ENCODE measurements at regions not wholly inside any gene's neighbourhood (a gene's known extent, or its start where the extent isn't known, plus 50 kb on each side); places are given as distances from the start of the nearest gene placed in this dataset.
"Not testable (repeated sequence)": the region's sequence is repeated elsewhere in the genome, so short reads cannot be mapped to it uniquely, and the experiment has no call there.

- Histone ChIP-seq H3K36me3 (ENCODE audit: low read depth) (no peaks in the 10 kb centered on the region), H3K4me3 (ENCODE audit: severe bottlenecking) (no peak overlapping the region), H3K9me3 (ENCODE audit: severe bottlenecking) (no peaks in the 10 kb centered on the region), H3K4me1 (ENCODE audit: insufficient read depth, poor library complexity, severe bottlenecking) (no peaks in the 10 kb centered on the region), H3K27me3 (ENCODE audit: insufficient read depth, poor library complexity, severe bottlenecking) (no peaks in the 10 kb centered on the region), H3K27ac (ENCODE audit: poor library complexity, severe bottlenecking) (no peak overlapping the region)
- DNase-seq (ENCODE audit: low spot score) (no peak), ATAC-seq (ENCODE audit: low read depth) (no peak)
- TF ChIP-seq CTCF (IDR thresholded peaks at IDR 0.05; ENCODE audit: poor library complexity, severe bottlenecking) = no peak
Measured at GRCh38 chr5:36407396-36407795, 105.7 kb upstream of the RANBP3L start.

- H3K27me3 ChIP-seq (ENCODE audit: insufficient read depth, poor library complexity, severe bottlenecking); H3K27ac ChIP-seq (ENCODE audit: poor library complexity, severe bottlenecking); H3K36me3 ChIP-seq (ENCODE audit: low read depth); ATAC-seq (ENCODE audit: low read depth); DNase-seq (ENCODE audit: low spot score); H3K4me1 ChIP-seq (ENCODE audit: insufficient read depth, poor library complexity, severe bottlenecking); H3K4me3 ChIP-seq (ENCODE audit: severe bottlenecking); H3K9me3 ChIP-seq (ENCODE audit: severe bottlenecking): not testable (repeated sequence)
Measured at GRCh38 chr5:36409711-36410110, 108.0 kb upstream of the RANBP3L start.

- H3K27ac ChIP-seq (ENCODE audit: poor library complexity, severe bottlenecking); H3K4me3 ChIP-seq (ENCODE audit: severe bottlenecking); H3K9me3 ChIP-seq (ENCODE audit: severe bottlenecking); H3K36me3 ChIP-seq (ENCODE audit: low read depth); DNase-seq (ENCODE audit: low spot score); ATAC-seq (ENCODE audit: low read depth); H3K4me1 ChIP-seq (ENCODE audit: insufficient read depth, poor library complexity, severe bottlenecking); H3K27me3 ChIP-seq (ENCODE audit: insufficient read depth, poor library complexity, severe bottlenecking): not testable (repeated sequence)
Measured at GRCh38 chr5:36410672-36411071, 109.0 kb upstream of the RANBP3L start.

- no peaks in the 10 kb centered on the region for H3K27me3 ChIP-seq (ENCODE audit: insufficient read depth, poor library complexity, severe bottlenecking)
- H3K4me1 ChIP-seq (ENCODE audit: insufficient read depth, poor library complexity, severe bottlenecking) = peaks cover 22% of the 10 kb centered on the region
- no peaks in the 10 kb centered on the region for H3K36me3 ChIP-seq (ENCODE audit: low read depth)
- no peak overlapping the region for H3K4me3 ChIP-seq (ENCODE audit: severe bottlenecking)
- no peaks in the 10 kb centered on the region for H3K9me3 ChIP-seq (ENCODE audit: severe bottlenecking)
- peak; percentile 92 for TF ChIP-seq CTCF (IDR thresholded peaks at IDR 0.05; ENCODE audit: poor library complexity, severe bottlenecking)
- DNase-seq (ENCODE audit: low spot score) = no peak
- peak; percentile 28; the same call in 1 of the 3 replicates for ATAC-seq (ENCODE audit: low read depth)
- H3K27ac ChIP-seq (ENCODE audit: poor library complexity, severe bottlenecking) = no peak overlapping the region
Measured at GRCh38 chr5:36414869-36415282, 113.2 kb upstream of the RANBP3L start.

GRCh38 chr5:36416605-36417004 lies 114.9 kb upstream of the RANBP3L start:
- H3K4me1 ChIP-seq (ENCODE audit: insufficient read depth, poor library complexity, severe bottlenecking) = peaks cover 22% of the 10 kb centered on the region
- no peaks in the 10 kb centered on the region for H3K36me3 ChIP-seq (ENCODE audit: low read depth)
- H3K9me3 ChIP-seq (ENCODE audit: severe bottlenecking) = no peaks in the 10 kb centered on the region
- no peak overlapping the region for H3K27ac ChIP-seq (ENCODE audit: poor library complexity, severe bottlenecking)
- no peak overlapping the region for H3K4me3 ChIP-seq (ENCODE audit: severe bottlenecking)
- no peak for TF ChIP-seq CTCF (IDR thresholded peaks at IDR 0.05; ENCODE audit: poor library complexity, severe bottlenecking)
- DNase-seq (ENCODE audit: low spot score) (no peak), ATAC-seq (ENCODE audit: low read depth) (no peak)
- H3K27me3 ChIP-seq (ENCODE audit: insufficient read depth, poor library complexity, severe bottlenecking) = no peaks in the 10 kb centered on the region

GRCh38 chr5:36417221-36417620 lies 115.5 kb upstream of the RANBP3L start:
- ATAC-seq (ENCODE audit: low read depth) (peak; percentile 55), DNase-seq (ENCODE audit: low spot score) (no peak)
- Histone ChIP-seq H3K4me1 (ENCODE audit: insufficient read depth, poor library complexity, severe bottlenecking) (peaks cover 22% of the 10 kb centered on the region), H3K9me3 (ENCODE audit: severe bottlenecking) (no peaks in the 10 kb centered on the region), H3K27ac (ENCODE audit: poor library complexity, severe bottlenecking) (peak overlapping the region; percentile 54), H3K4me3 (ENCODE audit: severe bottlenecking) (no peak overlapping the region), H3K36me3 (ENCODE audit: low read depth) (no peaks in the 10 kb centered on the region), H3K27me3 (ENCODE audit: insufficient read depth, poor library complexity, severe bottlenecking) (no peaks in the 10 kb centered on the region)
- TF ChIP-seq CTCF (IDR thresholded peaks at IDR 0.05; ENCODE audit: poor library complexity, severe bottlenecking) = no peak
